H9 (cell line): ENCODE measurements at regions not wholly inside any gene's neighbourhood (a gene's known extent, or its start where the extent isn't known, plus 50 kb on each side); places are given as distances from the start of the nearest gene placed in this dataset.
A peak's percentile ranks its signal among the peaks of the same experiment; 100 is the strongest.

Source experiments
- DNase-seq: peaks from one replicate; pipeline ENCODE4 v3.0.0-alpha.2; 2017
- H2AFZ ChIP-seq: one replicate; pipeline ENCODE4 v1.6.1; 2013; ENCODE audit warnings: mild to moderate bottlenecking, low read length, control low read depth, moderate library complexity
- H2AK5ac ChIP-seq: 2 replicates; pipeline ENCODE4 v1.6.1; 2013; ENCODE audit warnings: low read length, control low read depth, mixed read lengths; ENCODE audit not compliant: insufficient read length
- H2BK120ac ChIP-seq: one replicate; pipeline ENCODE4 v1.6.1; 2013; ENCODE audit warnings: low read depth, mild to moderate bottlenecking, low read length, control low read depth, inconsistent platforms; ENCODE audit not compliant: poor library complexity, severe bottlenecking
- H2BK12ac ChIP-seq: 2 replicates; pipeline ENCODE4 v1.6.1; 2013; ENCODE audit warnings: low read length, control low read depth, mixed read lengths, low read depth; ENCODE audit not compliant: insufficient read length
- H2BK15ac ChIP-seq: 2 replicates; pipeline ENCODE4 v1.6.1; 2013; ENCODE audit warnings: low read depth, low read length, control low read depth
- H2BK20ac ChIP-seq: one replicate; pipeline ENCODE4 v1.6.1; 2013; ENCODE audit warnings: low read depth, mild to moderate bottlenecking, low read length, control low read depth, inconsistent platforms; ENCODE audit not compliant: poor library complexity, severe bottlenecking
- H2BK5ac ChIP-seq: 2 replicates; pipeline ENCODE4 v1.6.1; 2013; ENCODE audit warnings: low read length, control low read depth, mixed read lengths; ENCODE audit not compliant: insufficient read length
- H3K14ac ChIP-seq: 2 replicates; pipeline ENCODE4 v1.6.1; 2013; ENCODE audit warnings: low read length, control low read depth; ENCODE audit not compliant: insufficient read depth
- H3K18ac ChIP-seq: 2 replicates; pipeline ENCODE4 v1.6.1; 2013; ENCODE audit warnings: low read depth, mild to moderate bottlenecking, mixed read lengths, low read length, control low read depth; ENCODE audit not compliant: insufficient read length
- H3K23ac ChIP-seq: 2 replicates; pipeline ENCODE4 v1.6.1; 2013; ENCODE audit warnings: low read length, control low read depth, mixed read lengths, low read depth; ENCODE audit not compliant: insufficient read length
- H3K23me2 ChIP-seq: 2 replicates; pipeline ENCODE4 v1.6.1; 2013; ENCODE audit warnings: low read depth, mild to moderate bottlenecking, mixed read lengths, low read length, control low read depth; ENCODE audit not compliant: insufficient read length, poor library complexity, severe bottlenecking
- H3K27ac ChIP-seq: 2 replicates; pipeline ENCODE4 v1.5.1; 2013; ENCODE audit warnings: low read length, control low read depth, mixed read lengths, low read depth; ENCODE audit not compliant: insufficient read length
- H3K27me3 ChIP-seq: 2 replicates; pipeline ENCODE4 v1.6.1; 2013; ENCODE audit warnings: low read length, control low read depth, inconsistent platforms; ENCODE audit not compliant: insufficient read depth
- H3K4ac ChIP-seq: 2 replicates; pipeline ENCODE4 v1.6.1; 2013; ENCODE audit warnings: low read depth, mild to moderate bottlenecking, control low read depth, inconsistent platforms, low read length, moderate library complexity
- H3K4me1 ChIP-seq: 2 replicates; pipeline ENCODE4 v1.6.1; 2013; ENCODE audit warnings: low read length, control low read depth, inconsistent platforms; ENCODE audit not compliant: insufficient read depth
- H3K4me2 ChIP-seq: 2 replicates; pipeline ENCODE4 v1.6.1; 2013; ENCODE audit warnings: low read length, control low read depth, mixed read lengths; ENCODE audit not compliant: insufficient read length, insufficient read depth
- H3K56ac ChIP-seq: 2 replicates; pipeline ENCODE4 v1.6.1; 2013; ENCODE audit warnings: low read depth, mild to moderate bottlenecking, mixed read lengths, low read length, control low read depth; ENCODE audit not compliant: insufficient read length
- H3K79me1 ChIP-seq: 2 replicates; pipeline ENCODE4 v1.6.1; 2013; ENCODE audit warnings: low read depth, mild to moderate bottlenecking, moderate library complexity, low read length, control low read depth, inconsistent platforms; ENCODE audit not compliant: insufficient read depth, poor library complexity, severe bottlenecking
- H3K79me2 ChIP-seq: 2 replicates; pipeline ENCODE4 v1.6.1; 2013; ENCODE audit warnings: low read length, control low read depth, inconsistent platforms; ENCODE audit not compliant: insufficient read depth
- H3K9ac ChIP-seq: 2 replicates; pipeline ENCODE4 v1.6.1; 2013; ENCODE audit warnings: low read length, control low read depth, mixed read lengths; ENCODE audit not compliant: insufficient read length; ENCODE audit errors: extremely low read depth
- H3K9me3 ChIP-seq: one replicate; pipeline ENCODE4 v1.6.1; 2013; ENCODE audit warnings: low read depth, low read length, inconsistent platforms; ENCODE audit not compliant: control insufficient read depth
- H3T11ph ChIP-seq: one replicate; pipeline ENCODE4 v1.6.1; 2013; ENCODE audit warnings: mild to moderate bottlenecking, low read length, control low read depth, inconsistent platforms
- H4K20me1 ChIP-seq: one replicate; pipeline ENCODE4 v1.6.1; 2013; ENCODE audit not compliant: control insufficient read depth, insufficient read length, insufficient read depth
- H4K5ac ChIP-seq: 2 replicates; pipeline ENCODE4 v1.6.1; 2013; ENCODE audit warnings: low read depth, mild to moderate bottlenecking, mixed read lengths, low read length, control low read depth; ENCODE audit not compliant: insufficient read length
- H4K8ac ChIP-seq: replicated peaks from 2 replicates; pipeline ENCODE4 v1.6.1; 2013; ENCODE audit warnings: low read length, control low read depth, mixed read lengths, low read depth; ENCODE audit not compliant: insufficient read length
- H4K91ac ChIP-seq: 2 replicates; pipeline ENCODE4 v1.6.1; 2013; ENCODE audit warnings: low read depth, mild to moderate bottlenecking, moderate library complexity, mixed read lengths, low read length, control low read depth; ENCODE audit not compliant: insufficient read length
- H3K27ac Mint-ChIP-seq, 3 experiments: 2 replicates in 2 of 3; 3 replicates in 1 of 3; pipeline ENCODE4 v1.8.0; 2020 to 2021; ENCODE audit warnings: mixed read lengths in 3 of 3, mild to moderate bottlenecking in 1 of 3, moderate library complexity in 1 of 3
- H3K27me3 Mint-ChIP-seq: 2 replicates; pipeline ENCODE4 v1.8.0; 2021; ENCODE audit warnings: low read depth, mild to moderate bottlenecking, moderate library complexity, mixed read lengths
- H3K36me3 Mint-ChIP-seq, 3 experiments: 2 replicates in 2 of 3; 3 replicates in 1 of 3; pipeline ENCODE4 v1.8.0; 2020 to 2021; ENCODE audit warnings: low read depth in 3 of 3, mixed read lengths in 3 of 3; ENCODE audit not compliant: insufficient read depth in 1 of 3
- H3K4me1 Mint-ChIP-seq, 2 experiments: 2 replicates each; pipeline ENCODE4 v1.8.0; 2020; ENCODE audit warnings: mixed read lengths in 2 of 2
- H3K4me3 Mint-ChIP-seq, 2 experiments: 2 replicates in 1 of 2; 3 replicates in 1 of 2; pipeline ENCODE4 v1.8.0; 2020 to 2021; ENCODE audit warnings: mild to moderate bottlenecking in 2 of 2, mixed read lengths in 2 of 2, moderate library complexity in 1 of 2
- H3K9me3 Mint-ChIP-seq, 2 experiments: 2 replicates in 1 of 2; 3 replicates in 1 of 2; pipeline ENCODE4 v1.8.0; 2020; ENCODE audit warnings: mild to moderate bottlenecking in 2 of 2, mixed read lengths in 2 of 2, moderate library complexity in 1 of 2
- WGBS: extraction: QIAGEN DNeasy Blood & Tissue Kit; methylation state at CpG from one replicate; pipeline ENCODE4 v1.1.7; 2013; ENCODE audit warnings: missing lambda C conversion rate, low lambda C conversion rate, mixed read lengths; ENCODE audit not compliant: insufficient read length; ENCODE audit errors: extremely low coverage; 5-methylcytosine and 5-hydroxymethylcytosine counted together
- TF ChIP-seq, protein P1 (sequence below): fragments of 200-600 bp; sonication (generic); conservative IDR thresholded peaks from 3 replicates; pipeline ENCODE4 v1.8.0; 2021; ENCODE audit warnings: antibody characterized with exemption, mild to moderate bottlenecking

DNA sequence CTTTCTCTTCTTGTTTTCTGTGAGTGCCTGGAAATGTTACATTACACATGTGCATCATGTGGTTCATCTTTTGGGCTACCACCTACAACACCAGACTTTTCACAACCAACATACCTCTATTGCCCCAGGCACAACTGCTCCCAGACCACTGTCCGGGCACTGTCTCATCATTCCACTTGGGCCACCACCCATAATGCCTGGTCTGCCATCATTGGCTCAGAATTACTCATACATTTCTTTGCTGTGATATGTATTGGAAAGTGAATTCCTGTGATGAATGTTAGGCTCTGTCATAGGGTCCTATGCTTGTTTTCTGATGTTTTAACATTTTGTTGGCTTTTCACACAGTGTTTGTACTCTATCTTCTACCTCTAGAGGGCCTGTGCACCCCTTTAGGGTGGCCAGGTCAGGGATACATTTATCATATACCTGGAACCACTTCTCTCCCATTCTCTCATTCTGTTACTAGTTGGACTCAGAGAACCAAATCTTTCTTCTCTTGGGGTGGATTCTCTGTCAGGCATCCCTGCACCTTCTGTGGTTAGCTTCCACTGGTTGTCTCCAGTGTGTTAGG lies 172.8 kb downstream of the NHLRC3 start:
- no peak overlapping the region for H3K9ac ChIP-seq
- H3K4me2 ChIP-seq = no peak overlapping the region
- no peak overlapping the region for H2BK12ac ChIP-seq
- no peak overlapping the region for H3K4me3 Mint-ChIP-seq
- no peak overlapping the region for H3K27ac Mint-ChIP-seq
- no CpG with 5 or more reads among the region's 1 CpG for WGBS
- no peak overlapping the region for H2BK5ac ChIP-seq
- TF ChIP-seq, protein P1, sequence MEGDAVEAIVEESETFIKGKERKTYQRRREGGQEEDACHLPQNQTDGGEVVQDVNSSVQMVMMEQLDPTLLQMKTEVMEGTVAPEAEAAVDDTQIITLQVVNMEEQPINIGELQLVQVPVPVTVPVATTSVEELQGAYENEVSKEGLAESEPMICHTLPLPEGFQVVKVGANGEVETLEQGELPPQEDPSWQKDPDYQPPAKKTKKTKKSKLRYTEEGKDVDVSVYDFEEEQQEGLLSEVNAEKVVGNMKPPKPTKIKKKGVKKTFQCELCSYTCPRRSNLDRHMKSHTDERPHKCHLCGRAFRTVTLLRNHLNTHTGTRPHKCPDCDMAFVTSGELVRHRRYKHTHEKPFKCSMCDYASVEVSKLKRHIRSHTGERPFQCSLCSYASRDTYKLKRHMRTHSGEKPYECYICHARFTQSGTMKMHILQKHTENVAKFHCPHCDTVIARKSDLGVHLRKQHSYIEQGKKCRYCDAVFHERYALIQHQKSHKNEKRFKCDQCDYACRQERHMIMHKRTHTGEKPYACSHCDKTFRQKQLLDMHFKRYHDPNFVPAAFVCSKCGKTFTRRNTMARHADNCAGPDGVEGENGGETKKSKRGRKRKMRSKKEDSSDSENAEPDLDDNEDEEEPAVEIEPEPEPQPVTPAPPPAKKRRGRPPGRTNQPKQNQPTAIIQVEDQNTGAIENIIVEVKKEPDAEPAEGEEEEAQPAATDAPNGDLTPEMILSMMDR = peak; percentile 51
- no peaks in the 10 kb centered on the region for H4K20me1 ChIP-seq
- DNase-seq = no peak
- H3T11ph ChIP-seq = no peak overlapping the region
- H3K23ac ChIP-seq = no peak overlapping the region
- H4K5ac ChIP-seq = no peak overlapping the region
- H4K8ac ChIP-seq = no peak overlapping the region
- no peak overlapping the region for H2AK5ac ChIP-seq
- H3K9me3 ChIP-seq = no peaks in the 10 kb centered on the region
- H3K27me3 ChIP-seq = no peaks in the 10 kb centered on the region
- no peak overlapping the region for H3K4ac ChIP-seq
- H3K79me2 ChIP-seq = no peaks in the 10 kb centered on the region
- H3K56ac ChIP-seq = no peak overlapping the region
- no peak overlapping the region for H3K18ac ChIP-seq
- H3K36me3 Mint-ChIP-seq = no peaks in the 10 kb centered on the region; a peak in 2 of 7 replicates
- no peaks in the 10 kb centered on the region for H3K4me1 ChIP-seq
- peaks cover 6 to 15% of the 10 kb centered on the region in 2 experiments; a peak in 3 of 5 replicates for H3K9me3 Mint-ChIP-seq
- no peak overlapping the region for H4K91ac ChIP-seq
- H3K4me1 Mint-ChIP-seq = no peaks in the 10 kb centered on the region
- H3K23me2 ChIP-seq = no peaks in the 10 kb centered on the region
- no peak overlapping the region for H3K14ac ChIP-seq
- no peak overlapping the region for H2AFZ ChIP-seq
- no peak overlapping the region for H2BK120ac ChIP-seq
- H2BK20ac ChIP-seq = no peak overlapping the region
- H3K79me1 ChIP-seq = no peaks in the 10 kb centered on the region
- H3K27ac ChIP-seq = no peak overlapping the region
- H3K27me3 Mint-ChIP-seq = peaks cover 4% of the 10 kb centered on the region
- no peak overlapping the region for H2BK15ac ChIP-seq
